HG03460 (cell line): ENCODE measurements at regions not wholly inside any gene's neighbourhood (a gene's known extent, or its start where the extent isn't known, plus 50 kb on each side); places are given as distances from the start of the nearest gene placed in this dataset.

ENCODE experiments used
- ATAC-seq: cut with Tn5 transposase; IDR thresholded peaks from one replicate; pipeline ENCODE4 v1.9.1; 2021; ENCODE audit not compliant: unreplicated experiment

GRCh38 chr4:14222377-14223029, 595.0 kb upstream of the BOD1L1 start:
- no peak for ATAC-seq

- ATAC-seq: no peak
These were observed 595.9 kb upstream of the BOD1L1 start for GRCh38 chr4:14223461-14223860.

- ATAC-seq: peak; percentile 67
These were observed 598.2 kb upstream of the BOD1L1 start for GRCh38 chr4:14225688-14226207.

- ATAC-seq: no peak
These were observed 605.6 kb upstream of the BOD1L1 start for GRCh38 chr4:14233126-14233525.

- ATAC-seq: no peak
These were observed 606.8 kb upstream of the BOD1L1 start for GRCh38 chr4:14234307-14234706.

GRCh38 chr4:14236359-14236758, 608.8 kb upstream of the BOD1L1 start:
- no peak for ATAC-seq

- ATAC-seq: no peak
These were observed 610.4 kb upstream of the BOD1L1 start for GRCh38 chr4:14237911-14238310.

GRCh38 chr4:14241574-14241973, 614.0 kb upstream of the BOD1L1 start:
- no peak for ATAC-seq

GRCh38 chr4:14247767-14248166, 620.2 kb upstream of the BOD1L1 start:
- ATAC-seq: no peak

GRCh38 chr4:14249226-14249625, 621.7 kb upstream of the BOD1L1 start:
- ATAC-seq: no peak

GRCh38 chr4:14254252-14254651, 626.7 kb upstream of the BOD1L1 start:
- ATAC-seq: no peak

GRCh38 chr4:14254926-14255325, 627.4 kb upstream of the BOD1L1 start:
- no peak for ATAC-seq

GRCh38 chr4:14257903-14258302, 630.4 kb upstream of the BOD1L1 start:
- no peak for ATAC-seq

GRCh38 chr4:14259936-14260335, 632.4 kb upstream of the BOD1L1 start:
- ATAC-seq: no peak

- no peak for ATAC-seq
These were observed 633.1 kb upstream of the BOD1L1 start for GRCh38 chr4:14260591-14260990.

GRCh38 chr4:14262221-14262620, 634.7 kb upstream of the BOD1L1 start:
- ATAC-seq: no peak

- ATAC-seq: no peak
These were observed 636.9 kb upstream of the BOD1L1 start for GRCh38 chr4:14264437-14264836.

- ATAC-seq: no peak
These were observed 638.1 kb upstream of the BOD1L1 start for GRCh38 chr4:14265651-14266050.

GRCh38 chr4:14267373-14268060, 640.0 kb upstream of the BOD1L1 start:
- ATAC-seq: no peak

GRCh38 chr4:14269824-14270223, 642.3 kb upstream of the BOD1L1 start:
- peak; percentile 70 for ATAC-seq

- ATAC-seq: no peak
These were observed 644.7 kb upstream of the BOD1L1 start for GRCh38 chr4:14272206-14272605.

- ATAC-seq: no peak
These were observed 650.0 kb upstream of the BOD1L1 start for GRCh38 chr4:14277505-14277904.

GRCh38 chr4:14280567-14280966, 653.0 kb upstream of the BOD1L1 start:
- ATAC-seq: no peak
